ENCODE measurements at regions not wholly inside any gene's neighbourhood (a gene's known extent, or its start where the extent isn't known, plus 50 kb on each side); places are given as distances from the start of the nearest gene placed in this dataset.

- TF ChIP-seq, protein P1, sequence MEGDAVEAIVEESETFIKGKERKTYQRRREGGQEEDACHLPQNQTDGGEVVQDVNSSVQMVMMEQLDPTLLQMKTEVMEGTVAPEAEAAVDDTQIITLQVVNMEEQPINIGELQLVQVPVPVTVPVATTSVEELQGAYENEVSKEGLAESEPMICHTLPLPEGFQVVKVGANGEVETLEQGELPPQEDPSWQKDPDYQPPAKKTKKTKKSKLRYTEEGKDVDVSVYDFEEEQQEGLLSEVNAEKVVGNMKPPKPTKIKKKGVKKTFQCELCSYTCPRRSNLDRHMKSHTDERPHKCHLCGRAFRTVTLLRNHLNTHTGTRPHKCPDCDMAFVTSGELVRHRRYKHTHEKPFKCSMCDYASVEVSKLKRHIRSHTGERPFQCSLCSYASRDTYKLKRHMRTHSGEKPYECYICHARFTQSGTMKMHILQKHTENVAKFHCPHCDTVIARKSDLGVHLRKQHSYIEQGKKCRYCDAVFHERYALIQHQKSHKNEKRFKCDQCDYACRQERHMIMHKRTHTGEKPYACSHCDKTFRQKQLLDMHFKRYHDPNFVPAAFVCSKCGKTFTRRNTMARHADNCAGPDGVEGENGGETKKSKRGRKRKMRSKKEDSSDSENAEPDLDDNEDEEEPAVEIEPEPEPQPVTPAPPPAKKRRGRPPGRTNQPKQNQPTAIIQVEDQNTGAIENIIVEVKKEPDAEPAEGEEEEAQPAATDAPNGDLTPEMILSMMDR (IDR thresholded peaks at IDR 0.05; ENCODE audit: control extremely low read depth in 1 of 3, insufficient read depth in 1 of 3, low read depth in 1 of 3, low read length in 3 of 3) = no peak
- TF ChIP-seq SUZ12 (IDR thresholded peaks at IDR 0.05; ENCODE audit: low read length) (no peak), TCF12 (IDR thresholded peaks at IDR 0.05; ENCODE audit: low read depth, low read length) (no peak), JUN (IDR thresholded peaks at IDR 0.05; ENCODE audit: low read depth, low read length) (no peak), PHF8 (conservative IDR thresholded peaks at IDR 0.05; ENCODE audit: low read depth, low read length) (no peak), EGR1 (IDR thresholded peaks at IDR 0.05; ENCODE audit: borderline replicate concordance, low read depth, low read length) (no peak), SAP30 (IDR thresholded peaks at IDR 0.05; ENCODE audit: insufficient read depth, insufficient replicate concordance, low read length) (no peak), NRF1 (IDR thresholded peaks at IDR 0.05; ENCODE audit: low read depth, low read length) (no peak)
Observed at GRCh38 chr1:36737038-36737555, 254.4 kb upstream of the CSF3R start (continued).

All from H1 (cell line).